RWPE1 (cell line): ENCODE measurements at regions not wholly inside any gene's neighbourhood (a gene's known extent, or its start where the extent isn't known, plus 50 kb on each side); places are given as distances from the start of the nearest gene placed in this dataset.

Experiments used
- CTCF ChIA-PET: fragments of 350-600 bp; sonication (Branson Sonifier 250); formaldehyde crosslinking; extraction: SDS; loops from one replicate; lab custom pipeline; 2021; lab: Yijun Ruan, JAX
- POLR2A ChIA-PET: fragments of 400-600 bp; formaldehyde crosslinking; extraction: SDS; loops from one replicate; lab custom pipeline; 2020; ENCODE audit warnings: antibody characterized with exemption; ENCODE audit not compliant: low non-redundant PET; lab: Yijun Ruan, JAX
- DNase-seq: peaks from one replicate; pipeline ENCODE4 v3.0.0; 2012; ENCODE audit warnings: low spot score
- H3K27ac ChIP-seq: fragments of 450-650 bp; 2 replicates; pipeline ENCODE4 v1.5.1; 2017
- CTCF ChIP-seq: fragments of 450-650 bp; conservative IDR thresholded peaks from 2 replicates; pipeline ENCODE4 v1.5.1; 2017; ENCODE audit warnings: low read depth, mild to moderate bottlenecking

DNA sequence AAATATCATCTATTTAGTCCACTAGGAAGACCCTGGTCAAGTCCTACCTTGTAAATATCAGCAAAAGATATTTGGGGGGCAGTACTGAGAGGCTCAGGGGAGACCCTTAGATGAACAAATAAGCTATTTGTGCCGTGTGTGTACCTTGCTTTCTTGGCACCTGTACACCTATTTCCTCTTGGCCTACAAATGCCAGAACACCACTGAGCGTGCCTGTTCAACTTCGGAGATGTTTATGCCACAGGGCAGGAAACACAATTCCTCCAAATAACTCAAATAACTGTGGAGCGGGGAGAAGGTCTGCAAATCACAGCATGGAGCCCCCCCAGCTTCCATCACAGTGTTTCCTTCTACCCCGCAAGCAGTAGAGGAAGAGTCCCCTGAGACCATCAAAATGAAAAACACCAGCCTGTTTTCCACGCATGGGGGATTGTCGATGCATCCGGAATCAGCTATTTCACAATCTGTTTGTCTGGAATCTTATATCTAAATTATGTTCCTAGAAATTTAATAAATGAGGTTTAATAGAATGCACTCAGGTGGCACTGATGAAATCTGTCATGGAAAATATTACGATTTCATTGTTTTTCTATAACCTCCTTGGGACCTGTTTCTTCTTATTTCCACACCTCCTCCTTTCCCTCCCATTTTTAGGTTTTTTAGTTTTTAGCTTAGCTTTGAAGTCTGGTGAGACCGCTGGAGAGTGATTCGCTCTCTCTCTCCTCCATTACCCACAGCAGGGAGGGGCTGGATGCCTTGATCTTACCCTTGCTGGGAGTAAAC is 254.0 kb upstream of the SRRM4 start:
- no peak for DNase-seq
- ChIA-PET POLR2A (no interaction called here), CTCF (interaction anchor here (0.6 kb wide), 1 partner anchor 717 kb away, joined by 3 read pairs; no protein-coding TSS in a partner anchor)
- no peak overlapping the region for H3K27ac ChIP-seq
- no peak for TF ChIP-seq CTCF

GRCh38 chr12:118727979-118728366 is 253.4 kb upstream of the SRRM4 start:
- no peak overlapping the region for H3K27ac ChIP-seq
- ChIA-PET CTCF (interaction anchor here (0.6 kb wide), 1 partner anchor 717 kb away, joined by 3 read pairs; no protein-coding TSS in a partner anchor), POLR2A (no interaction called here)
- no peak for DNase-seq
- no peak for TF ChIP-seq CTCF

DNA sequence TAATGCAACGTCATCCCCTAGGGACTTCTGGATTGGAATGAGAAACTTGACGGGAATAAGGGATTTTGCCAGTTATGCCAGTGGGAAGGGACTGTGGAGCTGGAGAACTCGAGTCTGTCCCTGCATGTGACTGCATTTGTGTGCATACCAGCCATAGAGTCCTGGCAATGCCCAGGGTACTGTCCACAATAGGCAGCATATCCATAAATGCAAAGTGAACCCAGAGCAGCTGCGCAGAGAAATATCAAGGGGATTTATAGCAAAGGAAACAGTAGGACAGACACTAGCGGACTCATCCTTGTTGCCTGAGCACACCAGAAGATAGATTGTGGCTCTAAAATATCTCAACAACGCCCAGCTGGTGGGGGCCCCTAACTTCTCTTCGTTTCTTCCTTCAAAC is 247.1 kb upstream of the SRRM4 start:
- no peak overlapping the region for H3K27ac ChIP-seq
- DNase-seq = no peak
- no peak for TF ChIP-seq CTCF
- ChIA-PET POLR2A (no interaction called here), CTCF (no interaction called here)

DNA sequence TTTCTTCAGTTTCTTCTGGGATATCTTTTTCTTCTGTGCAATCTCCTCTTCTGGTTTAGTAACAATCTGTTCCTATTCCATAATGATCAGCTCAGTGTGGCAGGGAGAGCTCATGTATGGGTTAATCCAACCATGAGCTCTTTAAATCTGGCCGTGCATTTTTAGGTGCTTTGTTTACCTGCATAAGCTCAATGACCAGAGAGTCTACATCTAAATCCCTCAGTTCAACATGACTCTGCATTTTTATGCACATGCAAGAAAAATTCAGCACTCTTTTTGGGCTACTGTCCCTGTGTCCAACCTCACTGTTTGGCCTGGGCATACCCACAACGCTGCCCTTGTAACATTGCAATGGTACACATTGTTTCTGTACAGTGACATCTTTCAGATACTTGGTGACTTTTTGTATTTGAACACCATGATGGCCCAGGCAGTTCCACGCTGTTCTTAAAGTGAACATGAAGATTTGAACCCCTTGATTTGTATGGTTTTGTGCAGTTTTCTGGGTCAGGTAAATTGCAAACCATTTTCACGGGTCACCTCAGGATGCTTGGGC is 243.3 kb upstream of the SRRM4 start:
- DNase-seq = no peak
- H3K27ac ChIP-seq = no peak overlapping the region
- POLR2A ChIA-PET = no interaction called here
- TF ChIP-seq CTCF = no peak
- CTCF ChIA-PET = no interaction called here

- DNase-seq = no peak
- TF ChIP-seq CTCF = no peak
- ChIA-PET POLR2A (no interaction called here), CTCF (no interaction called here)
- no peak overlapping the region for H3K27ac ChIP-seq
These were observed 240.1 kb upstream of the SRRM4 start for GRCh38 chr12:118741194-118741593.

DNA sequence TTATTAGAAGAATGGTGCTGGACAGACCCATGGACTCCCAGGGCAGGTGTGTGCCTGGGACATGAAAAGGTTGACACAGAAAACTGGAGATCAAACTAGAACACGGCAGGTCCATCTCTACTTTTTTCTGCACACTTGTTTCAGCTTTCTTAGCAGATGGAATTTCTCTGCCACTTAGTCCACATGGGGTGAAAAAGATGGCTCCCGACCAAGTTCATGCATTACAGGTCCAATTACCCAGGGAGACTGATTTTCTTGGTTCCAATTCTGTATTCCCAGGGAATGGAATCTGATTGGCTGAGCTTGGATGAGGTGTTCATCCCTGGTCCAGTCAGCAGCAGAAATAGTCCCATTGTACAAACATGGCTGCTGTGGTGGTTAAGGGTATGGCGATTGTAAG is 238.9 kb upstream of the SRRM4 start:
- ChIA-PET POLR2A (no interaction called here), CTCF (no interaction called here)
- no peak for TF ChIP-seq CTCF
- DNase-seq = no peak
- H3K27ac ChIP-seq = no peak overlapping the region
